ENCODE measurements at regions not wholly inside any gene's neighbourhood (a gene's known extent, or its start where the extent isn't known, plus 50 kb on each side); places are given as distances from the start of the nearest gene placed in this dataset.

DNA sequence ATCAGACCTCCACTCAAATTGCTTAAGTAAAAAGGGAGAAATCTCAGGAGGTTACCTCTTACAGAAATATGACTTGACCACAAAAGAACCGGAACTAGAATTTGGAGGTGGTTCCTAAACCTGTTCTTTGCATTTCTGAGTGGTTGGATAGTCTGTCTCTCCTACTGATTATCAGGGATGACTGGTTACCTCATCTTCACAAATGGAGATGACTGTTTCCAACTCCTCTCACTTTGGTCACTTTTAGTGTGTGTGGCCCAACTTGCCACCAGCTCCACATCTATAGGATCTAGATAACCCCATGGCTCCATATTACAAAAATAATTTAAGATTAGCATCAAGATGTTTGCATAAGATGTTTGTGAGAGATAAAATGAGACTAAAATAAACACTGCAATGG is 95.5 kb downstream of the CCDC71L start:
- TF ChIP-seq, protein P1, sequence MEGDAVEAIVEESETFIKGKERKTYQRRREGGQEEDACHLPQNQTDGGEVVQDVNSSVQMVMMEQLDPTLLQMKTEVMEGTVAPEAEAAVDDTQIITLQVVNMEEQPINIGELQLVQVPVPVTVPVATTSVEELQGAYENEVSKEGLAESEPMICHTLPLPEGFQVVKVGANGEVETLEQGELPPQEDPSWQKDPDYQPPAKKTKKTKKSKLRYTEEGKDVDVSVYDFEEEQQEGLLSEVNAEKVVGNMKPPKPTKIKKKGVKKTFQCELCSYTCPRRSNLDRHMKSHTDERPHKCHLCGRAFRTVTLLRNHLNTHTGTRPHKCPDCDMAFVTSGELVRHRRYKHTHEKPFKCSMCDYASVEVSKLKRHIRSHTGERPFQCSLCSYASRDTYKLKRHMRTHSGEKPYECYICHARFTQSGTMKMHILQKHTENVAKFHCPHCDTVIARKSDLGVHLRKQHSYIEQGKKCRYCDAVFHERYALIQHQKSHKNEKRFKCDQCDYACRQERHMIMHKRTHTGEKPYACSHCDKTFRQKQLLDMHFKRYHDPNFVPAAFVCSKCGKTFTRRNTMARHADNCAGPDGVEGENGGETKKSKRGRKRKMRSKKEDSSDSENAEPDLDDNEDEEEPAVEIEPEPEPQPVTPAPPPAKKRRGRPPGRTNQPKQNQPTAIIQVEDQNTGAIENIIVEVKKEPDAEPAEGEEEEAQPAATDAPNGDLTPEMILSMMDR (IDR thresholded peaks at IDR 0.05), result no peak
- TF ChIP-seq ZFX (IDR thresholded peaks at IDR 0.05; ENCODE audit: borderline replicate concordance), result no peak

Measured in 22Rv1 (cell line).